HL-60/S4 (cell line): ENCODE measurements at regions not wholly inside any gene's neighbourhood (a gene's known extent, or its start where the extent isn't known, plus 50 kb on each side); places are given as distances from the start of the nearest gene placed in this dataset.
"Not testable (repeated sequence)": the region's sequence is repeated elsewhere in the genome, so short reads cannot be mapped to it uniquely, and the experiment has no call there.

Source experiments
- in situ Hi-C: fragments of 300-500 bp; cut with MboI; formaldehyde crosslinking; loops from 2 replicates; pipeline ENCODE4 v1.14.3; 2022; ENCODE audit warnings: low sequenced_read_pairs

DNA sequence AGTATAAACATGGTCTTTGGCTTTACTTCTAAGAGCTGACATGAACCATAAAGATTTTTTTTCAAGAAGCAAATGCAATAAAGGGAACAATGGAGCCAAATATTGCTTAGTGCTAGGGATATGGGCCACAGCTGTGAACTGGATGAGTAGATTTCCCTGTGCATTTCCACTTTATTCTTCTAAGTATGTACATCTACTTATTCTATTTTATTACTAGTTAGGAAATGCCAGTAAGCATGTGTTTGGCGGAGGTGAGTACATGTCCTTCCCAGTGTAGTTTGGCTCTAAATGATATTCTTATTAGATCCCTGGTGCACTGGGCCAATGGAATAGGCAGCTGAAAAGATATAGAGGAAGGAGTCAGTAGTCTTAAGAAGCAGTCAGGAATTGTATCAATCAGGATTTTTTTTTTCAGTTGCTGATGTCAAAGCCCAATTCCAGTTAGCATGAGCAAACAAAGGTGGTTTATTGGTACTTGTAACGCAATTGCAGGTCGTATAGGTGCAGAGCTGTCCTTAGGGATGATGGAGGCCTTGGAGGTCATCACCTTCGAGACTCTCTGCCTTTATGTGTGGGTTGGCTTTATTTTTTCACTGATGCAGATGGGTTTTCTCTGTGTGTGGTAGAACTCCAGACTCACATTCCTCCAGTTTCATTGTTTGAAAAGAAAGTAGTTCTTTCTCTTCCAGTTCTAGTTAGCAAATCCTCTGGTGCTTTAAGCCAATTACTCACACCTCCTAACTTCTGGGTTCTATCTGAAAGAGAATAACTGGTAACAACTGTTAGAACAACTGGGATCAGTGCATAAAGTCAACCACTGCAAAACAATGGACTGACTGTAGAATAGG is 139.0 kb upstream of the LRIG3 start:
- in situ Hi-C loops: no loop called here

DNA sequence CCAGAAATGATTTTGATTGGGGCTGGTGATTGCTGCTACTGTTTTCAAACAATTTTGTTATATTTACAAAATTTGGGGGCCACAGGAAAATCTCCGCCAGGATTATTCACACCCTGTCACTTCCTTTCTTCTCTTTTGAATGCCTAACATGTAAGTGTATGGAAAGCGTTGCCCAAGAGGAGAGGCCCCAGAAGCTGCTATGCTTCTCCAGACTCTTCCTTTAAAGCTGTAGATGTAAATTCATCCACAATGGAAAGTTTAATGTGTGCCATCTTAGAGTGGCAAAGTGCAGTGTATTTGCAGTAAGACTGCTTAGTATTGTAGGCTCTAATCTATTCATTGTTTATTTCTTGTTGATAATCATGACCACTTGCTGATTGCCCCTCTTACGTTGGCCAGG is 136.7 kb upstream of the LRIG3 start:
- in situ Hi-C loops: no loop called here

DNA sequence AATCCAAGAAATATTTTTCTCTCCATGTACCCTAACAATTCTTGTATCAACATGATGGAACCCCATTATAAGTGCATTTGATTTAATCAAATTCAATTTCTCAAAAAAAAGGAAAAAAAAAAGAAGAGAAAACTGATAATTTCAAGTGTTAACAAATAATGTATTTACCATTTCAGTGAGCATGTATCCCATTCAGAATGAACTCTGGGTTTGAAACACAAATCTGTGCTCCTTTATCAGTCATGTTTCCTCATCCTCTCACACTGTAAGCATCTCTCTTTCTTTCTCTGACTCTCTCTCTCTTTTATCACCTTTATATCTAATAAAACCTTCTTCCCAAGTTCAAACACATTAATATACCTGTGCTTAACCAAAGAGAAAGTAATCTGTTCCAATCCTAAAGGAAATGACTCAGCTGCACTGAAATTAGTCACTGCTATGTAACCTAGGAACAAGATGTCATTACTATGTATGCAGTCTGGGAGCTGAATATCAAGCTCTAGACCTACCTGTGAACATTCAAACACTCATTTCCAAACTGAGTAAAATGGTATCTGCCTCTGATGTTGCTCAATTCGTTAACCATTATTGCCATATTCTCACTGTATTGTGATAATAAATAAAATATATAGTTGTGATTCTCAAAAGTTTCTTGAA is 135.0 kb upstream of the LRIG3 start:
- in situ Hi-C loops: no loop called here

DNA sequence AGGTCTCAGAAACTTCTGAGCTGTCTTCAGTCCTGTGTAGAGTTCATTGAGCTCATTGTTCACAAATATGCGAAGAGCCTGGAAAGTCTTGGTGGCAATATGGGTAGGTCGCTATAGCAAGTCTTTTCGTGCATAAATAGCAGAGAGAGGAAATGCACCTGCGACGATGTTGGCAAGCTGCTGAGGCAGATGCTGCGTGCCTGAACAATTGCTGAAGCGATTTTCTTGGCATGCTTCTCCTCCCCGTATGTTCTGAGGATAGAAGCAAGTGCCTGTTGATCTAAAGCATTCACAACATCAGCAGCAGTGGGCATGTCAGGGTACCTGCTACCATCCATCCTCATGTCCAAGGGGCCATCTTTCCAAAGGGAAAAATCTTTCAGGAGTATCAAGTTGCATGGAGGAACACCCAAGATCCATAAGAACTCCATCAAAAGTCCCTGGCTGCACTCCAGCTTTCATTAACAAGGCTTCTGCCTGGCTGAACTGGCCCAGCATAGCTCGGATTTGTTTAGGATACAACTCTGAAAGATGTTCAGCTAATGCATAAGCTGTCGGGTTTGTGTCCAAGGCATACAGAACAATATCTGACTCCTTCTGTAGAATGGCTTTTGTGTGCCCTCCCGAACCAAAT is 133.1 kb upstream of the LRIG3 start:
- in situ Hi-C loops: not testable (repeated sequence)

DNA sequence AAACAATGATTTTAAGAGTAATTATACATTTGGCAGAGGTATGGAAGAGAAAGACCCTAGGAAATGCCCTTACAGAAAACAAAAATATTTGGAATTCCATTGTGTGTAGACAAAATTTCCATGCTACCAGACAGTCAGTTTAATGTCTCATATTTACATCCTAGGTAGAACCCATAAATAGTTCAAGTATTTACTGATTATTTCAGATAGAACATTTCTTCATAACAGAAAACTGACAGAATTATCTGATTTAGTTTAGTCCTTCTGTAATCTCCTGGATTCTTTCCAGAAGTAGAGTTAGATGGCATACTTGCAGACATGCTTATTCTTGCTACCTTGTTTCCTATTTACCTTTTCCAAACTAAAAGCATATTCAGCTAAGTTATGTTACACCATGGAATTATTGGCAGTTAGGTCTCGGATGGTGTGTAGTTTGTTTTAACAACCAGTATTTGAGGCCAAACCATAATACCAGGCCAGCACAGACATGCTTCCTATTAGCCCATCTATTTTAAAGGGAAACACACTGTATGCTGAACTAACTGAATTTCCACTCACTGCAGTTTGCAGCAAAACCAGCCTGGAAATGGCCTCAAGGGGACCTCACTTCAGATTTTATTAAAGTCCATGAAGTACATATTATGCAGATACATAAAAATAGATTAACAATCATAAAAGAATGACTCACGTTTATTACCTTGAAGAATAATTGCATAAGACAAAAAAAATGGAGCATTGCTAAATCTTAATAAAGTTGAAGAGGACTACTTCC is 126.6 kb upstream of the LRIG3 start:
- in situ Hi-C loops: no loop called here

DNA sequence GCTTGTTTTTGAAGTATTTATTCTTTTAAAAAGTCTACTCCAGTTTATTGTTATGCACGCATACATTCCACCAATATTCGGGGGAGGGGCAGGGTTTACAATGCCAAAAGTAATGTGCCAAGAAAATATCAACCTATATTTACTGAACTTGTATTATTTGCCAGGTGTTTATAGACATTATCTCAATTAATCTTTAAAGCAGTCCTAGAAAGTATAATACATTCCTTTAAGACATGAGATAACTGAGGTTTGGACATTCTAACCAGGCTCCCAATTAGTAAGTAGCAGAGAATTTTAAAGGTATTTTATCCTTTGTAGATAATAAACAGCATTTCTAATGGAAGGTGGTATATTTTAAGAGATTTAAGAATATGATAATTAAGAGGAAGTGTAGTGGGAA is 124.5 kb upstream of the LRIG3 start:
- in situ Hi-C loops: no loop called here

DNA sequence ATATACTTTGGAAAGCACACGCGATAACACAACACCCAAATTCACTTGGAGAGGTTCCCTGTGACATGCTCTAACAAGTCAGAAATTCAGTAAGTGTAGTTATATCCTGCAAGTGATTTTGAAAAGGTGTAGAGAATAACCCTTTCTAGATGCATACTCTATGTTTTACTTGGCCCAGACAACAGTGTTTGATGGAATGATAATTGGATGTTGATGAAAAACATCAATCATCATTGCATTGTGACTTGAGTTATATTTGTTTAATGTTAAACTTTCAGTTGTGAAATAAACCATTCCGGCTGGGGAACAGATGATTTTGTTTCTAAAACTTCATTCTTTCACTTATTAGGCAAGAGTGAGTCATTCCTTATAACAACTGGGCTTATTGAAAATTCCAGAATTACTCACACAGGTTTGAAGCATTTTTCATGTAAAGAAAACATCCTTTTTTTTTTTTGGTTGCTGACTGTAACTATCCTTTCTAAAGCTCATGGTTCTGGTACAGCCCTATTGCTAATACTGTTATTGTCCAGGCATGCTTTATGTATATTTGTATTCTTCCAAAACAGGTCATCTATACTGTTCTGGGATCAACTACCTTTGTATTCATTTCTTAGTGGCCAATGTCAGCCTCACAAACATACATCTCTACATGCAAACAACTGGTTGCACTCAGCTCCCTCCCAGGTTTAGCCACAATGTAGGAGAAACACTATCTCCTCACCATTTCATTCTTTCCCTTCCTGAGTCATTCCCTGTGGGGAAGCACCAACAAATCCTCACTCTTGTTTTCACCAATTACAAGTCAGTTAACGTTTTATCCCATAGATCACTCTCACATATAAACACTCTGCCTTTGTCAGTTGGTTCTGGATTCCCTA is 121.2 kb upstream of the LRIG3 start:
- in situ Hi-C loops: no loop called here

DNA sequence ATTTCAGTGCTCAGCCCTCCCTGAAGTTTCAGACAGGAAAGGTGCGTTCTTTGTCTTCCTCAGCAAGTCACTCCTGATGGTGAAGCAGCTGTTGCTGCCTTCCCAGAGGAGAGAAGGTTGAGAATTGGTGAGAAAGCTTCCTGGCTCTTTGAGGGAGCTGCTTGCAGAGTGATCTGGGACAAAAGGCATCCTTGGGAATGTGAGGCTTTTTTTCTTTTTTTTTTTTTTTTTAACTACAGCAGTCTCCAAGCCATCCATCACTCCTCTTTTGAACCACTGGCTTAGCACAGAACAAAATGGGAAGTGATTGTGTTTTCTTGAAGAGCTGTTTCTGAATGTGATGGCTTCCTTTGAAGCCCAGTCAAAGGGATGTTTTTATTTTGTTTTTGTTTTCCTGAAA is 120.4 kb upstream of the LRIG3 start:
- in situ Hi-C loops: no loop called here

DNA sequence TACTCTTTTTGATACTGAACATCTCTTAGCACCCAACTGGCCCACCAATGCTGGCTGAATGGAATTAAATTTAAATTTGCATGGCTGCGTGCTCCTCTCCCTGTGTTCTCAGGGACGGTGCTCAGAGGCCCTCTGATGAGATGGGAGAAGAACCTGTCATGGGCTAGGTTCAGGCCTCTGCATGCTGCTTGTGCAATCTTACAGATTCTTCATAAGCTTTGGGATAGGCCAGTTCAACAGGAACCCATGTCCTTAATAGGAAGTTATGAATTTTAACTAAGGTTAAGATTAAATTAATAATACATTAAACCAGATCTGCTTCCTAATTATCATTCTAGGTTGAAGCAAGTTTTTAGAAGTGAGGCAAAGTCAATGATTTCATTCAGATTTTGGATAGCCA is 119.7 kb upstream of the LRIG3 start:
- in situ Hi-C loops: no loop called here

DNA sequence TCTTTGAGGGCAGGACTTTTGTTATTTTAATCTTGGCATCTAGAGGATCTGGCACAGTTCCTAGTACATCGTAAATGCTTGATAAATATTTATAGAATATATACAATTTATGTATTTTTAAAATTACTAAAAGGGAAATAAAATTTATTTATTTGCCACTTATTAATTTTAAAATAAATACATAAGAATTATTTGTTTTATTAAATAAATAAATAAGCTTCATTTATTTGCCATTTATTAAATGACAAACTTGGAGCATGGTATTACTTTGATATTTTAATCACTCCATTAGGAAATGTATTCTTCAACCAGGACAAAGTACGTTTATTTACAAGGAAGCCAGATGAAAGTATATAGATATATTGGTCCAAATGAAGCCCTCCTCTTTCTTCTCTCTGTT is 118.7 kb upstream of the LRIG3 start:
- in situ Hi-C loops: no loop called here

DNA sequence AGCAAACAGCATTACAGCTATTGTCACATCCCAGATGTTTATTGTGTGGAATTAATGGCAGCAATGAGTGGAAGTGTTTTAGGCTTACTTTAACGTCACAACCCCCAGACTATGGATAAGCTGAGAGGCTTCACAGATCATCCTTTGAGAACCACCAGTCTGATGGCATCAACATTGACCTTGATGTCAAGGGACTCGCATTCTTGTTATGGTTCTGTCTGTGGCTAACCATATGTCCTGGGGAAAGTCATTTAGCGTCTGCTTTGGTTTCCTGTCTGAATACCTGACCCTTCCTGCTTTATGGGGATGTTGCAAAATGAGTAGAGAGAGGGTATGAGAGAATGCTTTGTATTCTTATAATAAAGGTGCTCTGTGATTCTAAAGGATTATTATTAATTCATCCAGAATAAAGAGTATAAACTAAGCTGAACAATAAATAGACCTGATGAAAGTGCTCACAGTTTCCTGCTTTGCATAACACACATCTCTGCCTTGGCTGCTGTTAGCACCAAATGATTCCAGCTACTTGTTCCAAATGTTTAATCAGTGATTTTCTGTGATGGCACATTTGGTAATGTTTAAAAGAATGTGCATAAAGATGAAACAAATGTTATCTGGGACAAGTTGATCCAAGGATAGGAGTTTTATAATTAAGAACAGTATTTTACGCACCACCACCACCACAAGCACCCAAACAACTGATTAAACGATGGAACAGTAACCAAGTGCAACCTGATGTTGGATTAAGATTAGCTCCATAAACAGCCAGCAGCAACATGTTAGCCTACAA is 116.9 kb upstream of the LRIG3 start:
- in situ Hi-C loops: no loop called here

DNA sequence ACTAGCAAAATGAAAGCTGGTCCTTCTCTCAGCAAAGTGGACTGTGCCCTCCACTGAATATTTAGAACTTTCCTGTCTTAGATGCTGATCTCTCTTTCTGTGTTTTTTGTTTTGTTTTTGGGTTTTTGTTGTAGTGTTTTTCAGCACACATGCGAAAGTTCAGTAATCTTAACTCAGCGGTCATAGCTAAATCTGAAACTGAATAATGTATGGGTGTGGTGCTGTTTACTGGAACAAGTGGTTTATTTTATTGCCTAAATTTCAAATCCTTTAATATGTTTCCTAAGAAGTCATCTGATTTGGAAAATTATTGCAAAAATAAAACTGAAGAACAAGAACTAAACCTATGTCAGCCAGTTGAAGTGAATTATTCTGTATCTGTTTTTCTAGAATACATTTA is 116.0 kb upstream of the LRIG3 start:
- in situ Hi-C loops: no loop called here

DNA sequence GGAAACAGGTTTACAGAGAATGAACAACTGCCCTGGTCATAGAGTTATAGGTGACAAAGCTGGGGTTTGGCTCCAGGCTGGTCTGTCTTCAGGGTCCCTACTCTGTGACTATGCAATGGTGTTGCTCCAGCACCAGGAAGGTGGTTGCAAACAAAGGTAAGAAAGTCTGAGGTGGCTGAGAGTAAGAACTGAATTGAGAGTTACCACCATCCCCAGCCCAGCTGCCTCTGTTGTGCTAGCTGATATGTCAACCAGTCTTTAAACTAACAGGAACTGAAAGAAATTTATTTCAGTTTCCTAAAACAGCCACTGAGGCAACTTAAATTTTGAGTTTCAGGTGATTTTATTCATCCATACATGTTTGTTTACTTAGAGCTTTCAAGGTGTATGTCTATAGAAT is 111.0 kb upstream of the LRIG3 start:
- in situ Hi-C loops: no loop called here

DNA sequence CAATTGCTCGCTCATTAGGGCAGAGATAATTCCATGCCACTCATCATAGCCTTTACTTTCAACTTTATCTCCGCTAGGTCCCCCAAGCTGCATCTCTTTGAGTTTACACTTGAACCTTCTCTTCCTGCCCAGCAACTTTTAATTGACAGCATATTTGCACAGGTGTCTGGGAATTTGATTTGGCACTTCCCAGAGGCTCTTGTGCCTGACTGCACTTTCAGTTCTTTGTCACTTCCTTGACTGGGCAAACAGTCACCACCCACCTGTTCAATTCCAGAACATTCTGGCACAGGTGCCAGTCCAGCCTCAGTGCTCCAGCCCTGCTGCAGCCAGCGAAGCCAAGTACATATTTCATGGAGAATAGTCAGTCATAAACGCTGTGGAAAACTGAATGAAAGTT is 110.1 kb upstream of the LRIG3 start:
- in situ Hi-C loops: no loop called here

DNA sequence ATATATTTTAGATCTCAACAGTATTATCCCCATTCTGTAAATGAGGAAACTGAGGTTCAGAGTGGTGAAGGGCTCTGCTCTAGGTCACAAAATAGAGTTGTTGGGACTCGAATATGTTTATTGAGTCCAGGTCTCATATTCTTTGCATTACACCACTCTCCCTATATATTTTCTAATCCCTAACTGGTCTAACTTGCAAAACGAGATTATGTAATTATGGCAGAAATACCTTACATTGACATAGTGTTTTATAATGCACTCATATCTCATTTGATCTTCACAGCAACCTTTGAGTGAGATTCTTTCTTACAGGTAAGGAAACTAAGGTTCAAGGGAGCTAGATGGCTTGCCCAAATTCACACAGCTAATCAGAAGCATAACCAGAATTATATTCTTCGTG is 106.9 kb upstream of the LRIG3 start:
- in situ Hi-C loops: no loop called here

DNA sequence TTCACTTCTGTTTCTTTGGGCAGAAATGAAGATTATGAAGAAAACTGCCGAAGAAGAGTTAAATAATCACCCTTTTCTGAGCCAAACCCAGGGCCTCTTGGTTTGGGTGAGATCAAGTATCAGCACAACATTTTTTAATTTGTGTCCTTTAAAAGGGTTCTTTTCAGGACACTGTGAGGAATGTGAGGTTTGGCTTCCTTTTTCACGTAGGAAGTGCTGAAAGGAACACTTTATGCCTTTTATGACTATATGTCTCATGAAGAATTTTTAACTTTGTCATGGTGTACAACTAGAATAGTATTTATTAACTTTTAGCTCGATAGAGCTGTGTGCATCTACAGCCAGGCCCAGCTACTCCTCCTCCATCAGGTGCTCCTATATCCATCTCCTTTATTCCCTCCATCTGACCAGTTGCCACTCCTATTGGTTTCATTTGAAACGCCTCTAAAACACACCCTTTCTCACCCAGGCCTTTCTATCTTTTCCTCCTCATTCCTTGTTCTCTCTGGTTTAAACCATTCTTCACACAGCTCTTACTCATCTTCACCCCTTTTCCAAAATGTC is 103.6 kb upstream of the LRIG3 start:
- in situ Hi-C loops: no loop called here

DNA sequence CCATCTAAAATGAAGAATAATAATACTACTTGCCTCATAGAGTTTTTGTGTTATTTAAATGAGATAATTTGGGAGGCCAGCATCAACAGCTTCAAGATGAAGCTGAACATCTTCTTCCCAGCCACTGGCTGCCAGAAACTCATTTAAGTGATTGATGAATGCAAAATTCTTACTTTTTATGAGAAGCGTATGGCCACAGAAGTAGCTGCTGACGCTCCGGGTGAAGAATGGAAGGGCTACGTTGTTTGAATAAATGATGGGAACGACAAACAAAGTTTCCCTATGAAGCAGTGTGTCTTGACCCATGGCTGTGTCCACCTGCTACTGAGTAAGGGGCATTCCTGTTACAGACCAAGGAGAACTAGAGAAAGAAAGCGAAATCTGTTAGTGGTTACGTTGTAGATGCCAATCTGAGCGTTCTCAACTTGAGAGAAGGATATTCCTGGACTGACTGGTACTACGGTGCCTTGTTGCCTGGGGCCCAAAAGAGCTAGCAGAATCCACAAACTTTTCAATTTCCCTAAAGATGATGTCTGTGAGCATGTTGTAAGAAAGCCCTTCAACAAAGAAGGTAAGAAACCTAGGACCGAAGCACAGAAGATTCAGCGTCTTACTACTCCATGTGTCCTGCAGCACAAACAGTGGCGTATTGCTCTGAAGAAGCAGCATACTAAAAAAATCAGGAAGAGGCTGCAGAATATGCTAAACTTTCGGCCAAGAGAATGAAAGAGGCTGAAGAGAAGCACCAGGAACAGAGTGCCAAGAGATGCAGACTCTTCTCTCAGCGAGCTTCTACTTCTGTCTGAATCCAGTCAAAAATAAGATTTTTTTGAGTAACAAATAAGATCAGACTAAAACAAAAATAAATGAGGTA is 100.0 kb upstream of the LRIG3 start:
- in situ Hi-C loops: no loop called here

DNA sequence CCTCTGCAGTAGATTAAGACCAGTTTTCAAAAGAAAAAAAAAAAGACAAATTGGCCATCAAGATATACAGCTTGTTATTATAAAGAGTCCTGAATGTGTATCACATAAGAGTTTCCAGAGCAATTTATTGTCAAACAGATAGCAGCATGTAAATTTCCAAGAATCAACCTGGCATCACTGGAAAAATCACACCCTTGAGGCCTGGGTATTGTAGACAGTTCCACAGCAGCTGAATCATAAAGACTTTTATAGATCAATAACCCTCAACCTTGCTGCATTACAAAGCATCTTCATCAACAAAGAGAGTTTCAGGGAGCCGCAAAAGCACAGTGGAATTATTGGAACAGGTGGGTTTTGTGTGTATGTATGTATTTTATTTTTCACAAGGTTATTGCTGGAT is 94.6 kb upstream of the LRIG3 start:
- in situ Hi-C loops: no loop called here
